IgD-negative memory B cell (primary cell): ENCODE measurements at regions not wholly inside any gene's neighbourhood (a gene's known extent, or its start where the extent isn't known, plus 50 kb on each side); places are given as distances from the start of the nearest gene placed in this dataset.
"Not testable (repeated sequence)": the region's sequence is repeated elsewhere in the genome, so short reads cannot be mapped to it uniquely, and the experiment has no call there.

Experiments used
- H3K27ac Mint-ChIP-seq, 3 donors: one replicate each; pipeline ENCODE4 v1.8.0; 2020 to 2022; ENCODE audit warnings: mild to moderate bottlenecking in 3 of 3, mixed read lengths in 3 of 3, moderate library complexity in 1 of 3
- H3K27me3 Mint-ChIP-seq: one replicate; pipeline ENCODE4 v1.8.0; 2021; ENCODE audit warnings: mixed read lengths
- H3K36me3 Mint-ChIP-seq: one replicate; pipeline ENCODE4 v1.8.0; 2020; ENCODE audit warnings: mild to moderate bottlenecking, mixed read lengths
- H3K4me1 Mint-ChIP-seq, 3 donors: one replicate each; pipeline ENCODE4 v1.8.0; 2020 to 2022; ENCODE audit warnings: mixed read lengths in 3 of 3, mild to moderate bottlenecking in 1 of 3
- H3K4me3 Mint-ChIP-seq, 4 donors: one replicate each; pipeline ENCODE4 v1.8.0; 2020 to 2022; ENCODE audit warnings: mild to moderate bottlenecking in 4 of 4, mixed read lengths in 4 of 4, moderate library complexity in 3 of 4
- H3K9me3 Mint-ChIP-seq, 3 donors: one replicate each; pipeline ENCODE4 v1.8.0; 2020 to 2021; ENCODE audit warnings: mixed read lengths in 3 of 3, mild to moderate bottlenecking in 1 of 3

DNA sequence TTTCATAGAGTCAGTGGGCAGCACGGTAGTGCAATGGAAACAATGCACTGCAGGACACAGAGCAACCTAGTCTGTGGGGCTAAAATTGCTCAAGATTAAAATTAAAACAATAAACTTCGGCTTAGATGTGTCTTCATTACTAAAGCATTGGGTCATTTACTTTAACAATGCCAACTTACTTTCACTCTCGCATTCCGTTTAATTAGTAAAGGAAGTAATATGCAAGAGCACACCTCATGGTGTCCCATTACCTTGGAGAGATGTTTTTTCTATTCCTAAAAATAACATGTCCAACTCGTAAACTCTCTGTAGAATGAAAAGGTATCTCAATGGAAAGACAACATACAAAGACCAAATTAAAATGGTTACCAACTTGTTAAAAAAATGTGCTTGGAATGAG lies 738.4 kb downstream of the PCDH17 start:
- Mint-ChIP-seq H3K4me3 (no peak overlapping the region), H3K36me3 (no peaks in the 10 kb centered on the region), H3K27me3 (no peaks in the 10 kb centered on the region), H3K27ac (no peak overlapping the region), H3K4me1 (no peaks in the 10 kb centered on the region), H3K9me3 (peaks cover 0 to 11% (median 7%) of the 10 kb centered on the region in 3 donors)

DNA sequence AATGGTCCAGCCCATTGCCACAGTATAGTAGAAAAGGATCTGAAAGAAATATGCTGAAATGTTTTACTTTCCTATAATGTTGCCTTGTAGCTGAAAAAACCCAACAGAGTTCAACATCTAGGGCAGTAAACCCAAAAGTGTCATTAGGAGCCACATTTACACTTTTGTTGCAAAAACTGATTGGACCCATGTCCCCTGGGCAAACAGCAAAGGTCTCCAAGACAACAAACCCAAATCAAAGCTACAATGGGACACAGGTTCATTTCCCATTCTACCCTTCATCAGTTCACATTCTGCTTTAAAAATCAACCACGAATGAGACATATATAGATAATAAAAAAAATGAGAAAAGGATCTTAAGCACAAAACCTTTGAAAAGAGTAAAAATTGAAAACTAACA lies 744.8 kb downstream of the PCDH17 start:
- no peak overlapping the region for H3K27ac Mint-ChIP-seq
- H3K27me3 Mint-ChIP-seq = no peaks in the 10 kb centered on the region
- H3K36me3 Mint-ChIP-seq = peaks cover 3% of the 10 kb centered on the region
- H3K4me1 Mint-ChIP-seq = peaks cover 0 to 3% (median 0%) of the 10 kb centered on the region in 3 donors
- H3K9me3 Mint-ChIP-seq = peaks cover 0 to 5% (median 3%) of the 10 kb centered on the region in 3 donors
- H3K4me3 Mint-ChIP-seq = no peak overlapping the region

DNA sequence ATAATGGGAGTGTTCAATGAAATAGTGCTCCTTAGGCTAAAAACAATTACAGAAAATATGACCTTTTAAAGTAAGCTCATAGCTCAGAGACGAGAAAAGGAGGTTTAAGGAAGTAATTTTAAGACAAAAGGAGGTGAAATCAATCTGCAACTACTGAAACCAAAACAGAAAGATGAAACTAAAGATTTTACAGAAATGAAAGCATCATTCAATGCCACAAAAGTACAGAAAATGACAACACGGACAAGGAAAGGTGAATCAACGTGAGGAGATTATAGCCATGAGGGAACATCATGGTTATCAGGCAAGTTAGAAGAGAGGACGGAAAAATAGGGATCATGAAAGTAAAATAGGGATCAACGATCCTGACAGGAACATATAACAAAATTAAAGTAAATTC lies 745.2 kb downstream of the PCDH17 start:
- H3K36me3 Mint-ChIP-seq = peaks cover 3% of the 10 kb centered on the region
- peaks cover 0 to 4% (median 3%) of the 10 kb centered on the region in 3 donors for H3K9me3 Mint-ChIP-seq
- H3K27me3 Mint-ChIP-seq = no peaks in the 10 kb centered on the region
- H3K27ac Mint-ChIP-seq = no peak overlapping the region
- peaks cover 0 to 3% (median 0%) of the 10 kb centered on the region in 3 donors for H3K4me1 Mint-ChIP-seq
- H3K4me3 Mint-ChIP-seq = no peak overlapping the region

DNA sequence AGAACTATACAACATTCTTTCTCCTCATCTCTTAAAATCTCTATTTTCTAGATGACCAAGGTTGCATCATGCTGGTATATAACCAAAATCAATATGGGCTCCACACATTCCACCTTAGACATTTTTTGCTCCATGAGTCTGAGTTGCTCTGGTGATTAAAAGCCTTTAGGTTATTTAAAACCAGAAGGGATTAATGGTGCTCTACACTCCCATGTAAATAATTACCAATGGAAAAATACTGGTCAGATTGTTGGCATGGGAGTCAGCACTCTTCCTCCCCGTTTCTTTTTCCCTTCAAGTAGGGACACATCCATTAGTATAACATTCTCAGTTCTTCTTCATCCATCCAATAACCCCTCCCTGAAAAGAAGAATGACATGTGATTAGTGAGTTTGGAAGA lies 747.7 kb downstream of the PCDH17 start:
- Mint-ChIP-seq H3K4me1 (peaks cover 0 to 3% (median 0%) of the 10 kb centered on the region in 3 donors), H3K4me3 (no peak overlapping the region), H3K9me3 (peaks cover 0 to 2% (median 0%) of the 10 kb centered on the region in 3 donors), H3K27ac (no peak overlapping the region), H3K36me3 (peaks cover 3% of the 10 kb centered on the region), H3K27me3 (no peaks in the 10 kb centered on the region)

DNA sequence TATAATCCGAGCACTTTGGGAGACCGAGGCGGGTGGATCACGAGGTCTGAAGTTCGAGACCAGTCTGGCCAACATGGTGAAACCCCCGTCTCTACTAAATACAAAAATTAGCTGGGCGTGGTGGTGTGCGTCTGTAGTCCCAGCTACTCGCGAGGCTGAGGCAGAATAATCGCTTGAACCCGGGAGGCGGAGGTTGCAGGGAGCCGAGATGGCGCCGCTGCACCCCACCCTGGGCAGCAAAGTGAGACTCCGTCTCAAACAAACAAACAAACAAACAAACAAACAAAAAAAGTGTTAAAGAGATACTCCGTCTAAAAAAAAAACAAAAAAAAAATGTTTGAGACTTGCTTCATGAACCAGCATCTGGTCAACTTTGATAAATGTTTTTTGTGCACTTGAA lies 753.8 kb downstream of the PCDH17 start:
- H3K4me3 Mint-ChIP-seq, H3K27me3 Mint-ChIP-seq, H3K36me3 Mint-ChIP-seq, H3K27ac Mint-ChIP-seq, H3K9me3 Mint-ChIP-seq, H3K4me1 Mint-ChIP-seq: not testable (repeated sequence)

DNA sequence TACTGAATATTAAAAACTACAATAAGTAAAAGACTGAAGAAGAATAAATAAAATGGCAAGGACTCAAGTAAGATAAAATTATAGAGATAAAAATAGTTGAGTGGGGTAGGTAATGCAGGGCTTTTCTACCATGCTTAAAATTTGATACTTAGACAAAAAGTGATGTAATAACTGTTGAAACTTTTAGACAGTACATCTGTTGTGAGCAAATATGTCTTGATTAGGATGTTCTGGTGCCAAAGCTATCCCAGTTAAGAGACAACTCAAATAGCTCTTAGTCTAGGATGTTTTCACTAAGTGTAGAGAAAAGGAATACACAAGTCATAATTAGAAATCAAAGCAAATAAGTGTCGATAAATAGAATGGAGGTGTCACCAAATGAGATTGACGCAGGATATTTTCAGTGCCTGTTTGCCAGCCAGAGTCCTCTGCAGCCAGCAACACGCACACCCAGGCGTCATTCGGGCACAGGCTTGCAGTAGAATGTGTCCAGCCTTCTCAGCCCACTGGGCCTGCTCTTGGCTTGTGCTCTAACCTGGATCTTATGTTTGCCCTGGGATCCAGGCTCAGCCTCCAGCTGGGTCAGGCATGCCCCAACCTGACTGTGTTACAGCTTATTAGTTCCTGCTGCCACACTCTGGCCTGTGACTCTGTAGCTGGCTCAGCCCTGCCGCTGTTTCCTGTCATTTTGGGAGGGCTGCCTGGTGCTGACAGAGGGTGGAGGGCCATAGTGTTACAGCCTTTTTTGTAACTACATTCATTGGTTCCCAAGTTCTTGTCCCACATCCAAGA lies 766.2 kb downstream of the PCDH17 start:
- peaks cover 0 to 29% (median 4%) of the 10 kb centered on the region in 3 donors for H3K9me3 Mint-ChIP-seq

DNA sequence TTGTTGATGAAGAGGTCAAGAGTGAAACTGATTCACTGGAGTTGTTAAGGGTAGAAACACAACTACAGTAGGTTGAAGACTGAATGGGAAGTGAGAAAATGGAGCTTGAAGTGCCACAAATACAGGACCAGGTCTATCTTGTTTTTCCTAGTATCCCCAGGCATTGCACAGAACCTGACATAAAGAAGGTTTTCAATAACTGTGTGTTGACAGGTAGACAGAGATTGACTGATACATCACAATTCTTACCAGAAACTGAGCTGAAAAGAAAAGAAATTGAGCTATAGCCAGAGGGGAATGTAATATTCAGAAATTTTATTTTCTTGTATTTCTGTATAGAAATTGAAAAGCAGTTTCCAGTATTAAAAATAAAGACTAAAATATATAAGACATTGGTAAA lies 767.7 kb downstream of the PCDH17 start:
- H3K27ac Mint-ChIP-seq = no peak overlapping the region
- H3K9me3 Mint-ChIP-seq = peaks cover 0 to 35% (median 1%) of the 10 kb centered on the region in 3 donors
- no peaks in the 10 kb centered on the region for H3K36me3 Mint-ChIP-seq
- no peaks in the 10 kb centered on the region for H3K4me1 Mint-ChIP-seq
- H3K27me3 Mint-ChIP-seq = no peaks in the 10 kb centered on the region
- H3K4me3 Mint-ChIP-seq = no peak overlapping the region

More for the DNA sequence above, 766.2 kb downstream of the PCDH17 start:
- Mint-ChIP-seq H3K27ac (no peak overlapping the region), H3K4me3 (no peak overlapping the region), H3K4me1 (no peaks in the 10 kb centered on the region), H3K27me3 (no peaks in the 10 kb centered on the region), H3K36me3 (no peaks in the 10 kb centered on the region)

DNA sequence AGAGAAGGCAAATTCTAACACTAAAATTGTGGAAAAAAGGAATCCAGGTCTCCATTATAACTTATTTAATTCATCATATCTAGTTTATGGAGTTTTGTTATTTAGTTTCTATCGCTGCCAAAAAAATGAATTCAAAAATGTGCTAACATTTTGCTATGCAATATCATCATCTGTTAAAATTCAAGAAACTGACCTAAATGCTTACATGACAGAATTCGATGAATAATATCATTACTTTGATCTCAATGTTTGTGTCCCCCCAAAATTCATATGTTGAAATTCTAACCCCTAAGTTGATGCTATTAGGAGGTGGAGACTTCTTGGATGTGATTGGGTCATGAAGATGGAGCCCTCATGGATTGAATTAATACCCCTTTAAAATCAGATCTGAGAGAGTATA lies 775.0 kb downstream of the PCDH17 start:
- no peak overlapping the region for H3K27ac Mint-ChIP-seq
- peaks cover 0 to 15% (median 2%) of the 10 kb centered on the region in 3 donors for H3K9me3 Mint-ChIP-seq
- no peaks in the 10 kb centered on the region for H3K27me3 Mint-ChIP-seq
- H3K36me3 Mint-ChIP-seq = no peaks in the 10 kb centered on the region
- no peaks in the 10 kb centered on the region for H3K4me1 Mint-ChIP-seq
- H3K4me3 Mint-ChIP-seq = no peak overlapping the region

DNA sequence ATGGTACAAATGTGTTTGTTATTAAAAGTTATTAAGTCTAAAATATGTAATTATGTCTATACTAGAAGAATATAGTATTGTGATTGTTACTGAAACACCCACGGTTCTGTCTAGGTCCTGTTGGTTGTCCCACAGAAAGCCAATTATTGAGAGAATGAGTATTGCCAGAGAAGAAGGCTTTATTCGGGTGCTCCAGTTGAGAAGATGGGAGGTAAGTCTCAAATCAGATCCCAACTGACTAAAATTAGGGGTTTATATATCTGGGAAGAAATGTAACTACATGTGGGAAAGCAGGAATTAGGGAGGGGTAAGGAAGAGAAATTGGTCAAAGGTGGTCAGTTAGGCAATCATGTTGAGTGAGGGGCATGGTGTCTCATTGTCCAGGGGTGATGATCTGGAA lies 798.4 kb downstream of the PCDH17 start:
- H3K9me3 Mint-ChIP-seq = peaks cover 2 to 26% (median 10%) of the 10 kb centered on the region in 3 donors
- H3K4me3 Mint-ChIP-seq = peak overlapping the region in 1 of 4 donors; percentile 2
- H3K27ac Mint-ChIP-seq = no peak overlapping the region
- peaks cover 2% of the 10 kb centered on the region for H3K36me3 Mint-ChIP-seq
- H3K27me3 Mint-ChIP-seq = no peaks in the 10 kb centered on the region
- no peaks in the 10 kb centered on the region for H3K4me1 Mint-ChIP-seq

DNA sequence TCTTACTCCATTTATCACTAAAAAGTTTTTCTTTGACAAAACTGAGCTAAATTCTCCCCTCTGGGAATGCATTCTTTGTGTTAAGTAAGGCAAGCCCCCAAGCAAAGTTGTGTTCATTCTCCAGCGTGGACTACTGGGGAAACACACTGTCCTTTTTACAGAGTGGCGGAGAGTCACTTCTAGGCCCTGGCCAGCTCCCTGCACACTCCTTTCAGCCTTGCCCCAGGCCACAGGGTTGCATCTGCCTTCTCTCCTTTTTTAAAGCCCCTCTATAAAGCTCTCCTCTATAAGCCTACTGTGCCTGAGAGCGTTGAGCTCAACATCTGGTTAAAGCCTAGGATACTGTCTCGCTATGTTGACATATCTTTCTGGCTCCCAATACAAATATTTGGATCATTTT lies 803.4 kb downstream of the PCDH17 start:
- H3K36me3 Mint-ChIP-seq = no peaks in the 10 kb centered on the region
- no peaks in the 10 kb centered on the region for H3K4me1 Mint-ChIP-seq
- no peak overlapping the region for H3K4me3 Mint-ChIP-seq
- H3K27me3 Mint-ChIP-seq = no peaks in the 10 kb centered on the region
- H3K27ac Mint-ChIP-seq = no peak overlapping the region
- H3K9me3 Mint-ChIP-seq = peaks cover 2 to 20% (median 4%) of the 10 kb centered on the region in 3 donors

DNA sequence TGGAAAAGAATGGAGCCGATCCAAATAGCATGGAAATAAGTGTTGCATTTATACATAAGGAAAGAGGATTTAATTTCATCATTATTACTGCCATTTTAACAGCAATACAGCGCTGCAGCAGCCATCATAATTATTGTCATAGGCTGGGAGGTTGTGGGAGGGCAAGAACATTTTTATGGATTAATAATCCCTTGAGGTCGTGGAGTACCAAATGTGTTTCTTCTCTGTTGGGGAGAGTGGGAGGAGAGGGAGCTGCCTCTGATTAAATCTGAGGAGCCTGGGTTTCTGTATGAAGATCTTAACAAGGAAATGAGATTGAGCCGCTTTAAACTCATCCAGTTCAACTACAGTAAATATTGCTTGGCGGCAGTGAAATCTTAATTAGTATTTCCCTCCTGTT lies 805.9 kb downstream of the PCDH17 start:
- no peaks in the 10 kb centered on the region for H3K27me3 Mint-ChIP-seq
- no peak overlapping the region for H3K27ac Mint-ChIP-seq
- no peaks in the 10 kb centered on the region for H3K4me1 Mint-ChIP-seq
- H3K9me3 Mint-ChIP-seq = peaks cover 2 to 18% (median 2%) of the 10 kb centered on the region in 3 donors
- H3K4me3 Mint-ChIP-seq = no peak overlapping the region
- no peaks in the 10 kb centered on the region for H3K36me3 Mint-ChIP-seq

DNA sequence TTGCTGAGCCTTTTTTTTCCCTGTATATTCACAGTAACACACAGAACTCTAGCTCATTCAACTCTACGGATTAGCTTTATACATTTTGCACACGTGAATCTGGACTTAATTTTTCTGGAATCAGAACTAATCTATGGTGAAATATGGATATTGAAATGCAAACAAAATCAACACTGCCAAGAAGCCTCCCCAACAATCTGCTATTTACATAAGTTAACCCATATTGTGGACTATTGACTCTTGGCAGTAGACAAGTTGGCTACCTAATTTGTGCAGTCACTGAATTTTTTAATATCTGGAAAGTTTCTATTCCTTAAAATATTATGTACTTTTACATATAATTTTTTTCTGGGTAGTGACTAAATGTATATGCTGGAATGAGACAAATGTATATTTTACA lies 815.4 kb downstream of the PCDH17 start:
- Mint-ChIP-seq H3K9me3 (peaks cover 0 to 3% (median 0%) of the 10 kb centered on the region in 3 donors), H3K27me3 (no peaks in the 10 kb centered on the region), H3K36me3 (no peaks in the 10 kb centered on the region), H3K4me3 (no peak overlapping the region), H3K4me1 (no peaks in the 10 kb centered on the region), H3K27ac (no peak overlapping the region)

DNA sequence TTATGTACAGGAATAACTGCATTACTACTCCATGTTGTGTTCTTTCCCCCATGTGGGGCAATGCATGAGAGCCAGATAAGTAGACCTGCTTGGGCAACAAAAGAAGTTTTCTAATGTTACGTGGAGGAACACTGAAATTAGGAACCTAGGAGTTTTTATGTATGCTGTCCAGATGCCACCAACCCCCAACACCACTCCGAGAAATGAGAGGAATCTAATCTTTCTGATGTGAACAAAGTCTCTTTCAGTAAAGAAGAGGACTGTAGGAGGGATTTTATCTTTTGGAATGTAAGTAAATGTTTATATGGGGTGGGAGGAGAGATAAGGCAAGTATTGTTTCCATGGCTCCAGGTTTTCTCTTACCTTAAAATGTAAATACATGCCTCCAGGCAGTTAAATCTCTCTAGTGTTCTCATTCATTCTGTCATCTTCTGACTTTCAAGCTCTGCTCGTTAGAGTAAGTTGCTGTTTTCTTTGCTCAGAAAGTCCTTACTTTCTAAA lies 820.6 kb downstream of the PCDH17 start:
- Mint-ChIP-seq H3K27ac (no peak overlapping the region), H3K4me1 (no peaks in the 10 kb centered on the region), H3K27me3 (no peaks in the 10 kb centered on the region), H3K9me3 (peaks cover 2 to 11% (median 4%) of the 10 kb centered on the region in 3 donors), H3K4me3 (no peak overlapping the region), H3K36me3 (no peaks in the 10 kb centered on the region)

DNA sequence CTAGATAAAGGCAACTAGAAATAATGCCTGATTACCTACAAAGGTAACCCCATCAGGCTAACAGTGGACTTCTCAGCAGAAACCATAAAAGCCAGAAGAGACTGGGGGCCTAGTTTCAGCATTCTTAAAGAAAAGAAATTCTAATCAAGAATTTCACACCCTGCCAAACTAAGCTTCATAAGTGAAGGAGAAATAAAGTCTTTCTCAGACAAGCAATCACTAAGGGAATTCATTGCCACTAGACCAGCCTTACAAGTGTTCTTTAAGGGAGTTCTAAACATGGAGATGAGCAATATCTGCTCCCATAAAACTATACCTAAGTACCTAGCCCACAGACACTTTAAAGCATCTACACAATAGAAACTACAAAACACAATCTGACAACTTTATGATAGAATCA lies 823.5 kb downstream of the PCDH17 start:
- H3K27me3 Mint-ChIP-seq = no peaks in the 10 kb centered on the region
- peaks cover 2 to 11% (median 7%) of the 10 kb centered on the region in 3 donors for H3K9me3 Mint-ChIP-seq
- H3K27ac Mint-ChIP-seq = no peak overlapping the region
- no peaks in the 10 kb centered on the region for H3K36me3 Mint-ChIP-seq
- no peaks in the 10 kb centered on the region for H3K4me1 Mint-ChIP-seq
- no peak overlapping the region for H3K4me3 Mint-ChIP-seq

DNA sequence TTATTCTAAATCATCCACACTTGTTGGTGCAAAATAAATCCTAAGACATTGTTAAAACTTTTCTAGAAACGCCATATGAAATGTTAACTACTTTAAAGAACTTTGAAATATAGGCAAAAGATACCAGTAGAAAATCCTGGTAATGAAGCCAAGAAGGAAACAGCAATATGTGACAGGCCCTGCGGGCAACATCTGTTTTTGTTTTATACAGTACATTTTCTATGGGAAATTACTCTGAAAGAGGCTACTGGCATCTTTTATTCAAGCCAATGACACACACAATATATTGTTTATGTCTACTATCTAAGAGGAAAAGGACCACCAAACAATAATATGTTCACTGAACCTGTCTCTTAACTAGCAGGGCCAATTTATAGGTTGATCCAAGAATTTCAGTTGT lies 829.7 kb downstream of the PCDH17 start:
- Mint-ChIP-seq H3K36me3 (no peaks in the 10 kb centered on the region), H3K4me1 (no peaks in the 10 kb centered on the region), H3K9me3 (peaks cover under 1 to 8% (median 3%) of the 10 kb centered on the region in 3 donors), H3K27me3 (no peaks in the 10 kb centered on the region), H3K27ac (no peak overlapping the region), H3K4me3 (no peak overlapping the region)

DNA sequence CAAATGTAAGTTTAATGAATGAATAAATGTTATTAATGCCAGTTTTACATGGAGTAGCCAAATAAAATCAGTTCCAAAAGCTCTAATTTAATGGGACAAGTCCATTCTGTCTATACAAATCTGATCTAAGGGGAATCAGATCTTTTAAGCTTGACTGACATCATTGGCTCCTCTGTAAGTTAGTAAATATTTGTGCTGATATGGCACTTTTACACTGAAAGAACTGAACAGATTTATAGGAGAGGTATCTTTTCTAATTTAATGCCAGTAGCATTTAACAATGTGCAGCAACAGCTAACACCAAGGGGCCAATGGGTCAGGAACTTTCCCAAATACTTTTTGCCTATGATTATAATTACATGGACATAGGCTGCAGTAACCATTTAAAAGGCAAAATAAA lies 832.3 kb downstream of the PCDH17 start:
- Mint-ChIP-seq H3K4me1 (no peaks in the 10 kb centered on the region), H3K27ac (no peak overlapping the region), H3K4me3 (no peak overlapping the region), H3K36me3 (no peaks in the 10 kb centered on the region), H3K27me3 (no peaks in the 10 kb centered on the region), H3K9me3 (peaks cover 3 to 5% (median 3%) of the 10 kb centered on the region in 3 donors)
